ENCODE measurements at regions not wholly inside any gene's neighbourhood (a gene's known extent, or its start where the extent isn't known, plus 50 kb on each side); places are given as distances from the start of the nearest gene placed in this dataset.

DNA sequence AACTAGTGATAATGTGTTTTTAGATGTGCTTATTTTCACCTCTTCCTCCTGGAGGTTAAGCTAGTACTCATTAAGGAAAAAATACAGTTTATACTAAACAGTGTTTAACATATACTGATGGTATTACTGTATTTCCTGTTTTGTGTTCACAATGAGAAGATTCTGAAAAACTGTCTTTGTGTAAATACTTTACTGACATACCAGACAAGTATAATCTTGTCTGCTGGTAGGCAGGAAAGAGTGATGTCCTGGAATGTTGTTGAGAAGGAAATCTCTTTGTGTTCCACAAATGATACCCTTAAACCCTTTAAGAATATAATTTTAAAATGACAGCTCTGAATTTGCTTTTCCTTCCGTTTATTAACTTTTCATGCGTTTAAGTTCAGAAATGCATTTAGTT is 205.5 kb upstream of the NUDT6 start:
- DNase-seq = no peak
- H3K36me3 ChIP-seq = no peaks in the 10 kb centered on the region
- H3K27ac ChIP-seq = no peak overlapping the region
- no peaks in the 10 kb centered on the region for H3K27me3 ChIP-seq
- no peak overlapping the region for H3K4me3 ChIP-seq
- no peaks in the 10 kb centered on the region for H3K9me3 ChIP-seq
- TF ChIP-seq, protein P1, sequence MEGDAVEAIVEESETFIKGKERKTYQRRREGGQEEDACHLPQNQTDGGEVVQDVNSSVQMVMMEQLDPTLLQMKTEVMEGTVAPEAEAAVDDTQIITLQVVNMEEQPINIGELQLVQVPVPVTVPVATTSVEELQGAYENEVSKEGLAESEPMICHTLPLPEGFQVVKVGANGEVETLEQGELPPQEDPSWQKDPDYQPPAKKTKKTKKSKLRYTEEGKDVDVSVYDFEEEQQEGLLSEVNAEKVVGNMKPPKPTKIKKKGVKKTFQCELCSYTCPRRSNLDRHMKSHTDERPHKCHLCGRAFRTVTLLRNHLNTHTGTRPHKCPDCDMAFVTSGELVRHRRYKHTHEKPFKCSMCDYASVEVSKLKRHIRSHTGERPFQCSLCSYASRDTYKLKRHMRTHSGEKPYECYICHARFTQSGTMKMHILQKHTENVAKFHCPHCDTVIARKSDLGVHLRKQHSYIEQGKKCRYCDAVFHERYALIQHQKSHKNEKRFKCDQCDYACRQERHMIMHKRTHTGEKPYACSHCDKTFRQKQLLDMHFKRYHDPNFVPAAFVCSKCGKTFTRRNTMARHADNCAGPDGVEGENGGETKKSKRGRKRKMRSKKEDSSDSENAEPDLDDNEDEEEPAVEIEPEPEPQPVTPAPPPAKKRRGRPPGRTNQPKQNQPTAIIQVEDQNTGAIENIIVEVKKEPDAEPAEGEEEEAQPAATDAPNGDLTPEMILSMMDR (IDR thresholded peaks at IDR 0.05) = no peak
- peaks cover 0 to 7% (median 0%) of the 10 kb centered on the region in 4 donors for H3K4me1 ChIP-seq
- intact Hi-C loops (cut with DNase I; ENCODE audit: low total_unique reads) = loop anchor here (10.0 kb wide), 2 partner anchors 427 to 537 kb away; no protein-coding TSS in a partner anchor

DNA sequence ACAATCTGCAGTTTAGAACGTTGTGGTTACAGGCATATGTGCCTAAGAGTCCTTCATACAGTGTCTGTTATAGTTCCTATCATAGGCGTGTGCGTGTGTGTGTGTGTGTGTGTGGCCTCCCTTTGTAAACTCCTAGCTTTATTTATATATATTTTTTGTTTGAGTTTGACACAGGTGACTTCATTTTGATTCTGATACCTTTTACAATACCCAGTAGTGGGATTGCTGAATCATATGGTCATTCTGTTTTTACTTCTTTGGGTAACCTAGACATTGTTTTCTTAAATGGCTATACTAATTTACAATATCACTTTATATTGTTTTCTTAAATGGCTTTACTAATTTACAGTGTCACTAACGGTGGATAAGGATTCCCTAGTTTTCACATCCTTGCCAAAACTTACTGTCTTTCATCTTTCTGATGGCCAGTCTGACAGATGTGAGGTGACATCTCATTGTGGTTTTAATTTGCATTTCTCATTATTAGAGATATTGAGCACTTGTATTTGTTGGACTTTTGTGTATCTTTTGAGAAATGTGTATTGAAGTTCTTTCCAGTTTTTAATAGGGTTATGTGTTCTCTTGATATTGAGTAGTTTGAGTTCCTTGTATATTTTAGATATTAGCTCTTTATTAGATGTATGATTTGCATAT is 211.1 kb upstream of the NUDT6 start:
- TF ChIP-seq, protein P1 (IDR thresholded peaks at IDR 0.05) = no peak
- H3K4me3 ChIP-seq = no peak overlapping the region
- no peaks in the 10 kb centered on the region for H3K36me3 ChIP-seq
- no peaks in the 10 kb centered on the region for H3K4me1 ChIP-seq
- H3K9me3 ChIP-seq = no peaks in the 10 kb centered on the region
- DNase-seq = no peak
- no peaks in the 10 kb centered on the region for H3K27me3 ChIP-seq
- intact Hi-C loops (cut with DNase I; ENCODE audit: low total_unique reads) = no loop called here
- no peak overlapping the region for H3K27ac ChIP-seq

DNA sequence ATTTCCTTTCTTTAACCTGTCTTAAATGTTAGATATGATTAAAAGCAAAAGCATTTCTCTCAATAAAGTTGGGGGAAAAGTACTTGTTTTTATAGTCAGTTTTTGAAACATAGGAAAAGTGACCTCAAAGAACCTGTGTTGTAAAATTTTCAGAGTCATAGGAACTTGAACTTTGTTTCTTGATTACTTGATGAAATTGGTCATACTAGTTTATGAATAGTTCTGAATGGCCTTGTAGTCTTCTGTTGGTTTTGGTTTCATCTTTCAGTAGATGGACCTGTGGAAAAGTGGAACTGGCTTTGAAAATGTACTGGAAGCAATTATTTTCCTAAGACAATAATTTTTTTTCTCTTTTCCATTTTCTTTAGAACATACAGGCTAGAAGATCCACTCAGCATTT is 222.2 kb upstream of the NUDT6 start:
- Histone ChIP-seq H3K4me3 (no peak overlapping the region), H3K36me3 (no peaks in the 10 kb centered on the region), H3K9me3 (no peaks in the 10 kb centered on the region), H3K27me3 (no peaks in the 10 kb centered on the region), H3K27ac (no peak overlapping the region), H3K4me1 (no peaks in the 10 kb centered on the region)
- DNase-seq = no peak
- TF ChIP-seq, protein P1 (IDR thresholded peaks at IDR 0.05) = no peak
- intact Hi-C loops (cut with DNase I; ENCODE audit: low total_unique reads) = no loop called here

DNA sequence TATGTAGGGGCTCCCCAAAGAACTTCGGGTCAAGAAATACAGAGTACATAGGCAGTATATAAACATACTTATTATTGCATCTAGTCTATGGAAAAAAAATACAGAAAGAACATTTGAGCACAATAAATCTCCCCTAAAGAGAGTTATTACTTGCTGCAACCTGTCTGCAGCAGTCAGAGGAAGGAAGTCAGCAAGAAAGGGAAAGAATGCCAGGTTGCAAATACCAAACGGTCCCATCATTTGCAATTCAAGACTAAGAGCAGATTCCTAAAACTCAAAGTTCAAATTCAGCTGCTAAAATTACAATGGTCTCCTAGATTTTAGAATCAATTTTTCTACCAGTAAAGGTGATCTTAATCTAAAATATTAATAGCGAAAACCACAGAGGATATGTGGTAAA is 236.2 kb upstream of the NUDT6 start:
- Histone ChIP-seq H3K36me3 (no peaks in the 10 kb centered on the region), H3K9me3 (no peaks in the 10 kb centered on the region), H3K27me3 (no peaks in the 10 kb centered on the region), H3K4me1 (peaks cover 0 to under 1% (median 0%) of the 10 kb centered on the region in 4 donors), H3K4me3 (no peak overlapping the region), H3K27ac (no peak overlapping the region)
- DNase-seq = no peak
- intact Hi-C loops (cut with DNase I; ENCODE audit: low total_unique reads) = no loop called here
- TF ChIP-seq, protein P1 (IDR thresholded peaks at IDR 0.05) = no peak

DNA sequence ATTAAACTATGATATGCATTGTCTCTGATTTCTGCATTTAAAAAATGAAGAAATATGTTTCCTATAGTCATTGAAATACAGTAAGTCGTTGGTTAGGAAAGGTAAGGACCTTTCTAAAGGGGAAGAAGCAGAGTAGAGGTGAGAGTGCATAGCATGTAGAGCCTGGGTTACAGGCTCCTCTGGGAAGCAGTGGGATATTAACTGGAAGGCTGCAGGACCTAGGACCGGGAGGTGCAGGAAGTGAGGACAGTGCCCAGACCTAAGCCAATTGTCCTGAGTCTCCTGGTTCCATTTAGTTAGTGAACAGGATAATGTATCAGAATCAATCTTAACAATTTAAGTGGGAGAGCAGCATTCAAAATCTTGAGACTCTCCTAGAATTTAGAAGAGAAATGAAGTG is 237.1 kb upstream of the NUDT6 start:
- TF ChIP-seq, protein P1 (IDR thresholded peaks at IDR 0.05) = no peak
- intact Hi-C loops (cut with DNase I; ENCODE audit: low total_unique reads) = no loop called here
- Histone ChIP-seq H3K4me1 (peaks cover 0 to 3% (median 0%) of the 10 kb centered on the region in 4 donors), H3K9me3 (no peaks in the 10 kb centered on the region), H3K36me3 (no peaks in the 10 kb centered on the region), H3K27me3 (no peaks in the 10 kb centered on the region), H3K4me3 (no peak overlapping the region), H3K27ac (no peak overlapping the region)
- no peak for DNase-seq
